Right ventricle myocardium superior (tissue), 1 donor: ENCODE measurements at regions not wholly inside any gene's neighbourhood (a gene's known extent, or its start where the extent isn't known, plus 50 kb on each side); places are given as distances from the start of the nearest gene placed in this dataset.
"Not testable (repeated sequence)": the region's sequence is repeated elsewhere in the genome, so short reads cannot be mapped to it uniquely, and the experiment has no call there.

Experiments
- ATAC-seq: fragments of 200-7000 bp; cut with Tn5 transposase; one replicate; pipeline ENCODE4 v1.9.1; 2020; ENCODE audit warnings: mild to moderate bottlenecking; ENCODE audit not compliant: poor library complexity
- DNase-seq: peaks from one replicate; pipeline ENCODE4 v3.0.0-alpha.2; 2020
- intact Hi-C: fragments of 100-400 bp; cut with DNase I; formaldehyde crosslinking; loops from one replicate; pipeline ENCODE4 v1.11.2; 2022
- donor health status: DM: no; HTN: yes; CAD: no; lungs with severe emphysema.

GRCh38 chr2:87293931-87294594 is 272.4 kb upstream of the PLGLB1 start:
- ATAC-seq, intact Hi-C loops, DNase-seq: not testable (repeated sequence)

- intact Hi-C loops = not testable (repeated sequence)
- DNase-seq (peak; percentile 46), ATAC-seq (peak; percentile 56)
These were observed 273.5 kb upstream of the PLGLB1 start for GRCh38 chr2:87295135-87295534.

- ATAC-seq, intact Hi-C loops, DNase-seq: not testable (repeated sequence)
These were observed 279.7 kb upstream of the PLGLB1 start for GRCh38 chr2:87301349-87301748.

GRCh38 chr2:87301871-87302270 is 280.2 kb upstream of the PLGLB1 start:
- ATAC-seq, intact Hi-C loops, DNase-seq: not testable (repeated sequence)

GRCh38 chr2:87308621-87309020 is 287.0 kb upstream of the PLGLB1 start:
- DNase-seq, intact Hi-C loops: not testable (repeated sequence)
- ATAC-seq = peak; percentile 59

GRCh38 chr2:87309785-87310184 is 288.1 kb upstream of the PLGLB1 start:
- intact Hi-C loops, ATAC-seq, DNase-seq: not testable (repeated sequence)

- ATAC-seq, intact Hi-C loops, DNase-seq: not testable (repeated sequence)
These were observed 290.3 kb upstream of the PLGLB1 start for GRCh38 chr2:87311896-87312441.

GRCh38 chr2:87314622-87315021 is 293.0 kb upstream of the PLGLB1 start:
- intact Hi-C loops, DNase-seq, ATAC-seq: not testable (repeated sequence)

GRCh38 chr2:87315183-87315902 is 293.7 kb upstream of the PLGLB1 start:
- intact Hi-C loops, DNase-seq, ATAC-seq: not testable (repeated sequence)

- intact Hi-C loops, ATAC-seq, DNase-seq: not testable (repeated sequence)
These were observed 295.5 kb upstream of the PLGLB1 start for GRCh38 chr2:87317193-87317592.

- ATAC-seq, DNase-seq, intact Hi-C loops: not testable (repeated sequence)
These were observed 297.3 kb upstream of the PLGLB1 start for GRCh38 chr2:87318814-87319491.

- DNase-seq, ATAC-seq, intact Hi-C loops: not testable (repeated sequence)
These were observed 298.1 kb upstream of the PLGLB1 start for GRCh38 chr2:87319705-87320104.

- ATAC-seq, DNase-seq, intact Hi-C loops: not testable (repeated sequence)
These were observed 299.6 kb upstream of the PLGLB1 start for GRCh38 chr2:87321201-87321600.

- DNase-seq, intact Hi-C loops: not testable (repeated sequence)
- ATAC-seq = peak; percentile 88
These were observed 302.8 kb upstream of the PLGLB1 start for GRCh38 chr2:87324335-87325041.

GRCh38 chr2:87325042-87325910 is 303.6 kb upstream of the PLGLB1 start:
- not testable (repeated sequence) for ATAC-seq, DNase-seq

GRCh38 chr2:87325911-87326294 is 304.3 kb upstream of the PLGLB1 start:
- not testable (repeated sequence) for DNase-seq, ATAC-seq

More at GRCh38 chr2:87325042-87325910, 303.6 kb upstream of the PLGLB1 start:
- intact Hi-C loops = not testable (repeated sequence)

GRCh38 chr2:87326754-87327153 is 305.1 kb upstream of the PLGLB1 start:
- DNase-seq, ATAC-seq, intact Hi-C loops: not testable (repeated sequence)

More at GRCh38 chr2:87325911-87326294, 304.3 kb upstream of the PLGLB1 start:
- intact Hi-C loops = not testable (repeated sequence)
